ENCODE measurements at regions not wholly inside any gene's neighbourhood (a gene's known extent, or its start where the extent isn't known, plus 50 kb on each side); places are given as distances from the start of the nearest gene placed in this dataset. TPM values are rescaled to one million over a fixed set of nuclear protein-coding genes. Genes with fewer than 3 reads are reported as not detected.

Small RNA genes in the stretch of these regions (small RNA-seq; reads per million reads assigned to genes)
- not detected for gene RNU6-974P

Measured in hematopoietic multipotent progenitor cell (in vitro differentiated cells).